Activated CD8-positive, alpha-beta memory T cell treated with anti-CD3 and anti-CD28 coated beads, Interleukin-2, amount 10 ng/mL, durations not matched to agents 7 days and 5 days (primary cell): ENCODE measurements at regions not wholly inside any gene's neighbourhood (a gene's known extent, or its start where the extent isn't known, plus 50 kb on each side); places are given as distances from the start of the nearest gene placed in this dataset.

Experiments
- ATAC-seq: fragments of 150-1000 bp; cut with Tn5 transposase; one replicate; pipeline ENCODE4 v1.10.0; 2021; ENCODE audit warnings: moderate library complexity
- CTCF ChIA-PET: fragments of 350-600 bp; sonication (Branson Sonifier 250); formaldehyde crosslinking; loops from one replicate; lab custom pipeline; 2021; ENCODE audit warnings: antibody characterized with exemption; lab: Charles Lee
- DNase-seq: peaks from one replicate; pipeline ENCODE4 v3.0.0-alpha.2; 2020
- H3K27ac Mint-ChIP-seq: one replicate; pipeline ENCODE4 v1.8.0; 2021; ENCODE audit warnings: mild to moderate bottlenecking, mixed read lengths
- H3K27me3 Mint-ChIP-seq: one replicate; pipeline ENCODE4 v1.8.0; 2021; ENCODE audit warnings: mixed read lengths
- H3K36me3 Mint-ChIP-seq: one replicate; pipeline ENCODE4 v1.8.0; 2021; ENCODE audit warnings: mild to moderate bottlenecking, mixed read lengths
- H3K4me1 Mint-ChIP-seq: one replicate; pipeline ENCODE4 v1.8.0; 2021; ENCODE audit warnings: mixed read lengths
- H3K4me3 Mint-ChIP-seq: one replicate; pipeline ENCODE4 v1.8.0; 2021; ENCODE audit warnings: mild to moderate bottlenecking, moderate library complexity, mixed read lengths
- H3K9me3 Mint-ChIP-seq: one replicate; pipeline ENCODE4 v1.8.0; 2022; ENCODE audit warnings: low read depth, mixed read lengths

DNA sequence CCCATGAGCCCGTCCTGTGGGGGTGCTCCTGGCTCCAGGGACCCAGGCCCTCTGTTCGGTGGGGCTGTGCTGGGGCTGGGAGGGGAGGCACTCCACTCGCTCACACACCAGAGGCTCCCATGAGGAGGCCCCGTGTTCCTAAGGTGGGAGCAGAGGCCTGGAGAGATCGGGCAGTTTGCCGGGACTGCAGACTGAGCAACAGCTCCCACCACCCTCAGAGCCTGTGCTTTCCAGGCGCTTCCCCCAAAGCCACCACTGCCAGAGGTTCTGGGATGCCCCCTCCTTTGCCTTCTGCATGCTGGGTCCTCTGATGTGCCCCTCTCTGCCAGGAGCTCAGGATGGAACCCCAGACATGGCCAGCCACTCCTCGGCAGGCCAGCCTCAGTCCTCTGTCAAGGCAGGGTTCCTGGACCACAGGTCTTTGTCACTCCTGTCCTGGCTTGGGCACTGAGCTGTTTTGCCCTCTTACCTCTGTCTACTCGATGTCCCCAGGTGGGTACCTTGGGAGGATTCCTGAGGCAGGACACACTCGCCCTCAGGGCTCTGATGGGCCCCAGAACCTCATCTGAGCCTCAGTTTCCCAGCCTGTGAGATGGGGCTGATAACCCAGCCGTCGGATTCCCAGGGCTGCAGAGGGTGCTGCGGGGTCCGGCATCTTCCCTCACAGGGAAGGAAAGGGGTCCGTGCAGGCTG is 80.8 kb downstream of the TSPAN17 start:
- DNase-seq (no peak), ATAC-seq (no peak)
- CTCF ChIA-PET = no interaction called here
- H3K36me3 Mint-ChIP-seq = no peaks in the 10 kb centered on the region
- H3K27ac Mint-ChIP-seq = no peak overlapping the region
- peaks cover 45% of the 10 kb centered on the region for H3K27me3 Mint-ChIP-seq
- H3K4me3 Mint-ChIP-seq = no peak overlapping the region
- no peaks in the 10 kb centered on the region for H3K9me3 Mint-ChIP-seq
- peaks cover 4% of the 10 kb centered on the region for H3K4me1 Mint-ChIP-seq

DNA sequence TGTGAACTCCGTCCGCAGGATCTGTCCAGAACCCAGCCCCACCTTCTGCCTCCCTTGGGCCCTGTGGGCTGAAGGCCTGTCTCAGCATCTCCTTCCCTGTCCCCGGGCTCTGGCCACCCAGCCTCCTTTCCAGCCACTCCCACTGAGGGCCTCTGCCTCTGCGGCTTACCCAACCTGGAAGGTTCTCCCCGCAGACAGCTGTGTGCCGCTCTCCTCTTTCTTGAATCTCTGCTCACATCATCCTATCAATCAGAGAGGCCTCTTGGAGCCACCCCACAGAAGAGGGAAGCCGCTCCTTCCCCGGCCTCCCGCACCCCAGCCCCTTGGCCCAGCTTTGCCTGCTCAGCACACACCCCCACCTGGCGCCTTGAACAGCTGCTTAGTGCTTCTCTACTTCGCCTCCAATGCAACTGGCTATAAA is 81.5 kb upstream of the UNC5A start:
- Mint-ChIP-seq H3K36me3 (no peaks in the 10 kb centered on the region), H3K4me1 (no peaks in the 10 kb centered on the region), H3K4me3 (no peak overlapping the region), H3K27me3 (peaks cover 45% of the 10 kb centered on the region), H3K27ac (no peak overlapping the region), H3K9me3 (no peaks in the 10 kb centered on the region)
- DNase-seq = no peak
- CTCF ChIA-PET = interaction anchor here (1.1 kb wide), 1 partner anchor 494 kb away, joined by 3 read pairs; no protein-coding TSS in a partner anchor
- no peak for ATAC-seq

DNA sequence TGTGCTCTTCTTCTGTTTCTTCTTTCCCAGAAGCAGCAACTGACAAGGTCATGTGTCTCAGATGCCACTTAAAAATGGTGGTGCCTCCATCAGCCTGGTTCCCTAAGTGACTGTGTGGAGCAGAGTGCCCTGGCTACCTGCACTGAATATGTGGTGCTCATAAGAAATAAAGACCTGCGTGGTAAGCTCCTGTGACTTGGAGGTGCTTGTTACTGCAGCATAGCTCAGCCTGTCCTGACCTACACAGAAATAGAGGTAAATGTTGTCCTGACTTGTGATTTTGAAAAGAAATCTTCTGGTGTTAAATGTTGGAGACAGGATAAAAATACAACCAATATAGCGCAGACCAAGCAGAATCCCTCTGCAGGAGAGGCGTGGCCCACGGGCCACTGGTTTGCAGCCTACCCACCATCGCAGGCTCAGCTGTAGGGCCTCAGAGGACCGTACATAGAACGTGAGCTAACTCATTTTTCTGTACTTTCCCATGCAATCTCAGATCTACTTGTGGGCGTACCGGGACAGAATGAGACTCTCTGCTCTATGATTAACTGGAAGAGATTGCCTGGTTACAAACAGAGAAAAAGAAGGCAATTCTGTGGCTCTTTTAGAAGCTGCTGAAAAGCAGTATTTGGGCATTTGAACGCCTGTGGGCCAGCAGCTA is 79.4 kb upstream of the UNC5A start:
- ATAC-seq (no peak), DNase-seq (no peak)
- H3K27me3 Mint-ChIP-seq = peaks cover 34% of the 10 kb centered on the region
- H3K4me1 Mint-ChIP-seq = no peaks in the 10 kb centered on the region
- H3K9me3 Mint-ChIP-seq = no peaks in the 10 kb centered on the region
- H3K4me3 Mint-ChIP-seq = no peak overlapping the region
- CTCF ChIA-PET = no interaction called here
- no peaks in the 10 kb centered on the region for H3K36me3 Mint-ChIP-seq
- no peak overlapping the region for H3K27ac Mint-ChIP-seq

DNA sequence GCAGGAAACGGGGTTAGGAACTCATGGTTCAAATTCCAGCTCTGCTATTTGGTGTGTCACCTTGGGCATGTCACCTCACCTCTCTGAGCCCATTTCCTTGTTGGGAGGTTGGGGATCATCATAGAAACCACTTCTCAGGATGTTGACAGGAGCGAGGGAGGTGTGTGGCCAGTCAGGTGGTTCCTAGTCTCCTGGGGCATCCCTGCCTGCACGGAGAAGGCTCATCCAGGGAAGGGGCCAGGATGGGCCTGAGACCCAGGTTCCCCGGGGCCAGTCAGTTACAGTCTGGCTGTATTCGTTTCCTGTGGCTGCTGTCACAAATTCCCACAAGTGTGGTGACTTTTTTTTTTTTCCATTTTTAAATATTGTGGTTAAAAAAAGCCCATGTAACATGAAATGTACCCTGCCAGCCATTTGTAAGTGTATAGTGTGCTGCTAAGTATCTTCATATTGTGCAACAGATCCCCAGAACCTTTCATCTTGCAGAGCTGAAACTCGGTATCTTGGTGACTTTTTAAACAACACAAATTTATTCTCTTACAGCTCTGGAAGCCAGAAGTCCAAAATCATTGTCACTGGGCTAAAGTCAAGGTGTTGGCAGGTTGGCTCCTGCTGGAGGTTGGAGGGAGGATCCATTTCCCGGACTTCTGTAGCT is 78.7 kb upstream of the UNC5A start:
- Mint-ChIP-seq H3K4me3 (no peak overlapping the region), H3K36me3 (no peaks in the 10 kb centered on the region), H3K9me3 (no peaks in the 10 kb centered on the region), H3K27ac (no peak overlapping the region), H3K4me1 (no peaks in the 10 kb centered on the region), H3K27me3 (peaks cover 34% of the 10 kb centered on the region)
- CTCF ChIA-PET = no interaction called here
- ATAC-seq (no peak), DNase-seq (no peak)

DNA sequence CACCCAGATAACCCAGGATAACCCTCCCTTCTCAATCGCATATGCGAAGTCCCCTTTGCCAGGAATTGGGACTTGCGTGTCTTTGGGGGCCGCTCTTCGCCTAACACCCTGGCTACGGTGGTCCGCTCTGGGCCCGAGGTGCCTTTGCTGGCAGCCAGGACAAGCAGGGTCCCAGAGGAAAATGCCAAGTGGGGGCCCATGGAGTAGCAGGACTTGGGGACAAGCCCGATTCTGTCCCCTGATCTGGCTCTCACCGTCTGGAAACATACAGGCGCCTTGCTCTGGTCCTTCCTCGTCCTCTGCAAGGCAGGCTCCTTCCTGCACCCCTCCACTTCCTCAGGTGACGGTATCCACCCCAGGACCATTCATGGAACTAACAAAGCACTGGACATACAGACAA is 78.1 kb upstream of the UNC5A start:
- CTCF ChIA-PET = no interaction called here
- Mint-ChIP-seq H3K36me3 (no peaks in the 10 kb centered on the region), H3K27ac (no peak overlapping the region), H3K27me3 (peaks cover 34% of the 10 kb centered on the region), H3K9me3 (no peaks in the 10 kb centered on the region), H3K4me3 (no peak overlapping the region), H3K4me1 (no peaks in the 10 kb centered on the region)
- DNase-seq (no peak), ATAC-seq (no peak)

DNA sequence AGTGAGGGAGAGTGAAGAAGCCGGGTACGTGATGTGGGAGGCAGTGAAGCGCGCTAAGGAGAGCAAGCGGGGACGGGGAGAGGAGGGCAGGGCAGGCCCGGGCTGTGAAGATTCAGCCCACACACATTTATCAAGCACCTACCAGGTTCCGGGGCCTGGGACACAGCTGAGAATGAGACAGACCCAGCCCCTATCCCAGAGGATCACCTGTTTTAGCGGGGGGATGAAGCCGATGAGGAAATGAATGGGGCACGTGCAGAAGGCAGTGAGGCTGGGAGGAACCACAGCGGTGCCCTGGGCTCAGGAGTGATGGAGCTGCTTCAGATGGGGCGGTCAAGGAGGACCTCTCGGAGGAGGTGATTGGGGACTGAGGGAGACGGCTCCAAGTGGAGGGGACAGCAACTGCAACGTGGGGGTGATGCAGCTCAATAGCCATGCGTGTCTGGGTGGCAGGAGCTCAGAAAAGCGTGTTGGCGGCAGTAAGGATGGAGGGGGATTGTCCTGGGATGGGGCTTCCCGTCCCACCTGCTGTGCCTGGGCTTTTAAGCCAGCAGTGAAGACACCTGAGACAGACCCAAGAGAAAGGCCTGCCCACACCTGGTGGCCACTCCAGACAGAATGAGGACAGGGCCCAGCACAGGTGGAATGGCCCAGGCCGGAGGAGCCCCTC is 77.5 kb upstream of the UNC5A start:
- H3K27me3 Mint-ChIP-seq = peaks cover 35% of the 10 kb centered on the region
- no peak for ATAC-seq
- no peak overlapping the region for H3K4me3 Mint-ChIP-seq
- H3K9me3 Mint-ChIP-seq = no peaks in the 10 kb centered on the region
- no peak for DNase-seq
- H3K27ac Mint-ChIP-seq = no peak overlapping the region
- H3K4me1 Mint-ChIP-seq = no peaks in the 10 kb centered on the region
- no peaks in the 10 kb centered on the region for H3K36me3 Mint-ChIP-seq
- CTCF ChIA-PET = no interaction called here

DNA sequence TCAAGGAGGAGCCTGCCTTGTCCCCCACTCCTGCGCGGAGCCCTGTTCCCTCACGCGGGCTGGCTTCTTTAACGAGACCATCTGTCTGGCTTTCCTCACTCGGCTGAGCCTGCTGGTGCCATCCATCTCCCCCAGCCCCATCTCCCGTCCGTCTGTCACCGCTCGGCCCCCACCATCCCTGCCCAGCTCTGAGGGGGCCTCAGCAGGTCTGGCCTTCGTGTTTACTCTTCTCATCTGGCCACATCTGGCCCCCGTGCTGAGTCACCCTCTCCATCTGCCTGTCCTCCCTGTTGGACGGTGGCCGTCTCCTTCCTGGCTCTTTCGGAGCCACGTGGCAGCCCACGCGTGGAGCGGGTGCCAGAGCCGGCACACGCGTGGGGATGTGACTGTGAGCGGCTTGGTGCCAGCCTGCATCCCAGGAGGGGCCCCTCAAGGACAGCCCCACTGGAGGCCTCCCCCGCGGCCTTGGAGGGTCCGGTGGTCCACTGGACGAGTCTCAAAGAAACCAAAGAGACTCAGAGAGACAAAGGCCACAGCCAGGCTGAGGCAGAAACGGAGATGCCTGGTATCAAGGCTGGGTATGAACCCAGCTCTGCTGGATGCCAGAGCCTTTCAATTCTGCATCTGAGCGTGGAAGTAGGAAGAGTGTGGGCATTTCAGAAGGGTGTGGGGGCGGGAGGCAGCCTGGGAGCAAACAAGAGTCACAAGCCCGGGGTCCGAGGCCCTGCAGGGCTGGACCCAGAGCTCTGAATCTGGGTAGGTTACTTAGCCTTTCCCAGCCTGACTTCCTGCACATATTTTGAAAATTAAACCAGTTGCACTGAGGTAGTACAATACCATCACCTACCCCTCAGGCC is 76.7 kb upstream of the UNC5A start:
- Mint-ChIP-seq H3K36me3 (no peaks in the 10 kb centered on the region), H3K9me3 (no peaks in the 10 kb centered on the region), H3K4me3 (no peak overlapping the region), H3K27me3 (peaks cover 41% of the 10 kb centered on the region), H3K27ac (no peak overlapping the region), H3K4me1 (no peaks in the 10 kb centered on the region)
- no peak for DNase-seq
- CTCF ChIA-PET = no interaction called here
- no peak for ATAC-seq

DNA sequence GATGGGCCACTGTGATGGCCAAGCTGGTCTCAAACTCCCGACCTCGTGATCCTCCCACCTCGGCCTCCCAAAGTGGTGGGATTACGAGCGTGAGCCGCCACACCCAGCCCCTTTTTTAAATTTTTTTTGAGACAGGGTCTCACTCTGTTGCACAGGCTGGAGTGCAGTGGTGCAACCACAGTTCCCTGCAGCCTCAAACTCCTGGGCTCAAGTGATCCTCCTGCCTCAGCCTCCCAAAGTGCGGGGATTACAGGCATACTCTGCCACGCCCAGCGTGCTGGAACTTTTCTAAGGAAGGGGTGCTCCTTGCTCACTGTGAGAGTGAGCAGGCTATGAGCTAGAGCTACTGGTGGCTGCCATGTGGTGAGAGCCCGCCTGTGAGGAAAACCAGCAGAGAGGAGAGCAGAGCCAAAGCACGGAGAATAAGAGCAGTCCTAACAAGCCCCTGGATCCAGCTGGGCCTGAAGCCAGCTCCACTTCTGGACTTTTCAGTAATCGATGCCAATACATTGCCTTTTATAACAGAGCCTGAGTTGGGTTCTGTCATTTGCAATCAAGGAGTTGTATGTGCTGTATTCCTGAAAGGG is 75.5 kb upstream of the UNC5A start:
- DNase-seq (peak; percentile 7), ATAC-seq (no peak)
- H3K4me1 Mint-ChIP-seq = no peaks in the 10 kb centered on the region
- no peak overlapping the region for H3K27ac Mint-ChIP-seq
- H3K9me3 Mint-ChIP-seq = no peaks in the 10 kb centered on the region
- no peaks in the 10 kb centered on the region for H3K36me3 Mint-ChIP-seq
- H3K4me3 Mint-ChIP-seq = no peak overlapping the region
- CTCF ChIA-PET = no interaction called here
- peaks cover 47% of the 10 kb centered on the region for H3K27me3 Mint-ChIP-seq

DNA sequence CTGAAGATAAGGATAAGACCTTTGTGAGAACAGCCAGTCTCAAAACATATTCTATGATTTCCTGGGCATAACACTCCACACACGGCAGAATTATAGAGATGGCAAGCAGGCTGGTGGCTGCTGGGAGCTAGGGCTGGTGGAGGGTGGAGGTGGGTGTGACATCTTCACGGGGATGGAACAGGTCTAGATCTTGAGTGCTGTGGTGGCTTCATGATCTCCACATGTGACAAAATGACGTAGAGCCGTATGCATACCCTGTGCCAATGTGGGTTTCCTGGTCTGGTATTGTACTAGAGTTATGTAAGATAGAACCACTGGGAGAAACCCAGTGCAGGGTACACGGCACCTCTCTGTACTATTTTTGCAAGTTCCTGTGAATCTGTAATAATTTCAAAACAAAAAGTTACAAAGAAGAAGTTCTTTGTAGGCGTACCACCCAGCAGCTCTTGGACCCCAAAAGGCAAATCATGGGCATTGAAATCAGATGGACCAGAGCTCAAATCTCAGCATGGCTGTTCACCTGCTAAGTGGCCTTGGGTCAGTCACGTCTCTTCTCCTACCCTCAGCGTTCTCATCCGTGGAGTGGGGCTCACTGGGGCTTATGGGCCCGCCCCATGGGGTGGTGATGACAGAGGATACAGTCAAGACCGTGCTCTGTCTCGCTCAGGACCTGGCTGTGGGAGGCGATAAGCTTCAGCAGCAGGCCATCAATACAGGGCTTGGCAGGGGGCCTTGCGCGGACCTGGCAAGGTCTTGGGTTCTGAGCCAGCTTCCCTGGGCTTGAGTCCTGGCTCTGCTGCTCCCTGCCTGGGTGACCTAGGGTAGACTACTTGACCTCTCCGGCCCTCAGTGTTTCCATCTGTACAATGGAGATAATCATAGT is 74.7 kb upstream of the UNC5A start:
- ATAC-seq = no peak
- peaks cover 52% of the 10 kb centered on the region for H3K27me3 Mint-ChIP-seq
- H3K36me3 Mint-ChIP-seq = no peaks in the 10 kb centered on the region
- no peak overlapping the region for H3K4me3 Mint-ChIP-seq
- DNase-seq = peak; percentile 34
- H3K4me1 Mint-ChIP-seq = no peaks in the 10 kb centered on the region
- CTCF ChIA-PET = no interaction called here
- no peak overlapping the region for H3K27ac Mint-ChIP-seq
- H3K9me3 Mint-ChIP-seq = no peaks in the 10 kb centered on the region

DNA sequence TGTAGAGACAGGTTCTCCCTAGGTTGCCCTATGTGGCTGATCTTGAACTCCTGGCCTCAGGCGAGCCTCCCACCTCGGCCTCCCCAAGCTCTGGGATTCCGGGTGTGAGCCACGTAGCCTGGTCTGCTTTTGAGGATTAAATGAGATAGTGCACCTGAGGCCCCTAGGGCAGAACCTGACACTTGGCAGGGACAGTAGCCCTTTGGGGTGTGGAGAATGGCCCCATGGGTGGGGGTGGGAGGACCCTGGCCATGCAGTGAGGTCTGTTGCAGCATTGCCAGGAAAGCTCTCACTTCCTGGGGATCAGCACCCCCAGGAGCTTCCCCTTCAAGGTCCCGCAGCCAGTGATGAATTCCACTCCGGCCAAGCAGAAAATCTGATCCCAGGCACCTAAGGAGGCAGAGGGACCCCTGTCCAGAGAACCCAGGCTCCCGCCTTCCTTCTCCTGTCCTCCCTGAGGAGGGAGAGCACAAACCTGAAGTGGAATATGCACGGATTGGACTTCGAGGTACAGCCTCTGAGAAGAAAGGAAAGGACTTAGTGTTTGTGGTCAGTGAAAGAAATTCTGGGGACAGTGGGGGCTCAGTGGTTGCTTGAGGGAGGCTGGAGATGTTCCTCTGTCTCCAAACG is 73.9 kb upstream of the UNC5A start:
- no peaks in the 10 kb centered on the region for H3K9me3 Mint-ChIP-seq
- no peak for ATAC-seq
- H3K36me3 Mint-ChIP-seq = no peaks in the 10 kb centered on the region
- H3K27me3 Mint-ChIP-seq = peaks cover 51% of the 10 kb centered on the region
- DNase-seq = peak; percentile 33
- no peak overlapping the region for H3K27ac Mint-ChIP-seq
- CTCF ChIA-PET = no interaction called here
- H3K4me1 Mint-ChIP-seq = no peaks in the 10 kb centered on the region
- no peak overlapping the region for H3K4me3 Mint-ChIP-seq

DNA sequence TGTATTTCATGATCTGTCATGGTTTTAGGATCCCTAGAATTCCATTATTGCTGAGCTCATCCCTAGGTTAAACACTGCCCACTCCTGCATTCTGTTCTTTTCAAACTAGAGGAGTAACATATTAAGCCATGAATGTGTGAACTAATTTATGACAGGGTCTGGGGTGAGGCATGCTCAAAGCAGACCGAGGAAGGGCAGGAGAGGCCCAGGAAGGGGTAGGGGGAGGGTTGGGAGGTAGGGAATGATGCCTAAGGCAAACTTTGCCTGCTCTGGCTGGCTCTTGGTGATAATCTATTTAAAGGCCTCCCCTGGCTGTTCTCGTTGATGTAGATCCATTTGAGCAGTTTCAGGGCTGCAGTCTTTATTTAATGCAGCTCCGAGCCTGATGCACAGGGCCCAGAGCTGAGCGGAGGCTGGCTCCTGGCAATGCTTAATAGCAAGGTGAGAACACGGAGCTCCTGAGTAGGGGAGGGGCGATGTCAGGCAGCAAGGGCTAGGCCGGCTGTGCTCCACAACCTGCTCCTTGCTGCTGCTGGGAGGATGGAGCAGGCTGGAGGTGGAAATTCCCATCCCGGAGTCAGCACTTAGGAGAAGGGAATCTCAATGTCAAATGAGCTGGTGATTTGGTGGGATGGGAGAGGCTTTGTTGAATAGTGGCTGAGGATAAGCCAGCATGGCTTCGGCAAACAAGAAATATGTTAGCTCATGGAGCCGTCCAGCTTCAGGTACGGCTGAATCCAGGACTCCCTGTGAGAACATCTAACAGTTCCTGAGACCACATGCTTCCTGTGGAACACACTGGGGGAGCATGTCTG is 73.2 kb upstream of the UNC5A start:
- peaks cover 55% of the 10 kb centered on the region for H3K27me3 Mint-ChIP-seq
- CTCF ChIA-PET = no interaction called here
- H3K36me3 Mint-ChIP-seq = no peaks in the 10 kb centered on the region

More for the DNA sequence above, 73.2 kb upstream of the UNC5A start:
- H3K27ac Mint-ChIP-seq = no peak overlapping the region
- H3K9me3 Mint-ChIP-seq = no peaks in the 10 kb centered on the region
- ATAC-seq (no peak), DNase-seq (peak; percentile 23)
- H3K4me1 Mint-ChIP-seq = no peaks in the 10 kb centered on the region
- H3K4me3 Mint-ChIP-seq = no peak overlapping the region
